Endothelial cell of umbilical vein (primary cell): ENCODE measurements at regions not wholly inside any gene's neighbourhood (a gene's known extent, or its start where the extent isn't known, plus 50 kb on each side); places are given as distances from the start of the nearest gene placed in this dataset.

Source experiments
- EZH2 ChIP-seq: IDR thresholded peaks from 2 replicates; pipeline ENCODE4 v1.6.1; 2012; ENCODE audit warnings: borderline replicate concordance, low read depth, mild to moderate bottlenecking, moderate library complexity, low read length, inconsistent platforms; ENCODE audit not compliant: severe bottlenecking
- FOS ChIP-seq: IDR thresholded peaks from 2 replicates; pipeline ENCODE4 v1.6.1; 2011; ENCODE audit warnings: mild to moderate bottlenecking, low read length, moderate library complexity, borderline replicate concordance; ENCODE audit not compliant: insufficient read depth
- MYC ChIP-seq: IDR thresholded peaks from one replicate; pipeline ENCODE4 v1.6.1; 2011; ENCODE audit warnings: mild to moderate bottlenecking, low read depth, low read length
- POLR2A ChIP-seq: IDR thresholded peaks from 2 replicates; pipeline ENCODE4 v1.6.1; 2012; ENCODE audit warnings: low read depth, mild to moderate bottlenecking, control low read depth, low read length
- TF ChIP-seq, protein P1 (sequence below): IDR thresholded peaks from 2 replicates; pipeline ENCODE4 v1.6.1; 2011; ENCODE audit not compliant: insufficient read depth, insufficient read length
- TF ChIP-seq, protein P2 (sequence below), 2 donors: IDR thresholded peaks; 1 replicate in 1 of 2; 2 replicates in 1 of 2; pipeline ENCODE4 v1.5.1; 2011; ENCODE audit warnings: low read length in 2 of 2, mild to moderate bottlenecking in 2 of 2, moderate library complexity in 2 of 2, control low read depth in 1 of 2, inconsistent platforms in 1 of 2, low read depth in 1 of 2; ENCODE audit not compliant: insufficient read depth in 1 of 2; ENCODE audit errors: extremely low read depth in 1 of 2

DNA sequence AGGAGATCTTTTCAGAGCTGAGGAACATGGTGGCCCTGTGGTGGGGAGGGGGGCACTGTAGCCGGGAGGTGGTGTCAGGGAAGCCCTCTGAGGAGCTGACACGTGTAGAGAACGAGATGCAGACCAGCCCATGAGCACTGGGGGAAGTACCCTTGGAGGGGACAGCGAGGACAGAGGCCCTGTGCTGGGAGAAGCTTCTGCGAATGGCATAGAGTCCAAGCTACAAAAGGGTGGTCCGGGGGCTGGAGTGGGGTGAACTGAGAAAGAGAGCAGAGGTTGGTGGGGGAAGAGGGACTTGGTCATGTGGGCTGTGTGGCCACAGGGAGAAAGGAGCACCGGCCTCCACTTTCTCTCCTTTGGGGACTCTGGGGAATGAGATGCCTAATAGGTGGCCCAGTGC, 270.8 kb downstream of the CBLN1 start:
- TF ChIP-seq EZH2 (no peak), POLR2A (no peak), MYC (no peak), FOS (no peak)
- TF ChIP-seq, protein P1, sequence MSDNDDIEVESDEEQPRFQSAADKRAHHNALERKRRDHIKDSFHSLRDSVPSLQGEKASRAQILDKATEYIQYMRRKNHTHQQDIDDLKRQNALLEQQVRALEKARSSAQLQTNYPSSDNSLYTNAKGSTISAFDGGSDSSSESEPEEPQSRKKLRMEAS, result no peak
- TF ChIP-seq, protein P2, sequence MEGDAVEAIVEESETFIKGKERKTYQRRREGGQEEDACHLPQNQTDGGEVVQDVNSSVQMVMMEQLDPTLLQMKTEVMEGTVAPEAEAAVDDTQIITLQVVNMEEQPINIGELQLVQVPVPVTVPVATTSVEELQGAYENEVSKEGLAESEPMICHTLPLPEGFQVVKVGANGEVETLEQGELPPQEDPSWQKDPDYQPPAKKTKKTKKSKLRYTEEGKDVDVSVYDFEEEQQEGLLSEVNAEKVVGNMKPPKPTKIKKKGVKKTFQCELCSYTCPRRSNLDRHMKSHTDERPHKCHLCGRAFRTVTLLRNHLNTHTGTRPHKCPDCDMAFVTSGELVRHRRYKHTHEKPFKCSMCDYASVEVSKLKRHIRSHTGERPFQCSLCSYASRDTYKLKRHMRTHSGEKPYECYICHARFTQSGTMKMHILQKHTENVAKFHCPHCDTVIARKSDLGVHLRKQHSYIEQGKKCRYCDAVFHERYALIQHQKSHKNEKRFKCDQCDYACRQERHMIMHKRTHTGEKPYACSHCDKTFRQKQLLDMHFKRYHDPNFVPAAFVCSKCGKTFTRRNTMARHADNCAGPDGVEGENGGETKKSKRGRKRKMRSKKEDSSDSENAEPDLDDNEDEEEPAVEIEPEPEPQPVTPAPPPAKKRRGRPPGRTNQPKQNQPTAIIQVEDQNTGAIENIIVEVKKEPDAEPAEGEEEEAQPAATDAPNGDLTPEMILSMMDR (IDR thresholded peaks at IDR 0.05; ENCODE audit: extremely low read depth in 1 of 2, insufficient read depth in 1 of 2, low read depth in 1 of 2, low read length in 2 of 2), result no peak
